HCT116 (cell line): ENCODE measurements at regions not wholly inside any gene's neighbourhood (a gene's known extent, or its start where the extent isn't known, plus 50 kb on each side); places are given as distances from the start of the nearest gene placed in this dataset.

ENCODE experiments used
- ATAC-seq: fragments of 200-7000 bp; cut with Tn5 transposase; 2 replicates; pipeline ENCODE4 v1.9.1; 2020; ENCODE audit warnings: mild to moderate bottlenecking, moderate library complexity
- BruUV-seq: library from RNA; stranded (reverse); fragments of 400-500 nt; replicated peaks from 2 replicates; lab custom pipeline; 2021; lab: Mats Ljungman, UMichigan
- CTCF ChIA-PET: fragments of 300-600 bp; sonication (Branson Sonifier 250); formaldehyde crosslinking; loops from one replicate; lab custom pipeline; 2021; ENCODE audit warnings: antibody characterized with exemption; lab: Charles Lee
- POLR2A ChIA-PET: fragments of 300-600, 350-600 bp; sonication (Branson Sonifier 250); formaldehyde crosslinking; loops from one replicate; lab custom pipeline; 2021; ENCODE audit warnings: antibody characterized with exemption; lab: Charles Lee
- RAD21 ChIA-PET, 2 experiments: fragments of 300-600 bp; sonication (Branson Sonifier 250); formaldehyde crosslinking; loops; one replicate each; lab custom pipeline; 2023; ENCODE audit warnings: low total read pairs in 2 of 2; ENCODE audit not compliant: uncharacterized antibody in 2 of 2, unreplicated experiment in 2 of 2, low non-redundant PET in 1 of 2; lab: Charles Lee
- DNase-seq: peaks from one replicate; pipeline ENCODE4 v3.0.0-alpha.2; 2010; ENCODE audit warnings: low read depth, low spot score
- H2AFZ ChIP-seq: fragments of 200-600 bp; shearing (Covaris generic), sonication (generic); 2 replicates; pipeline ENCODE4 v1.6.1; 2017; ENCODE audit warnings: low read depth, mixed run types, mixed read lengths, antibody characterized with exemption, low read length; ENCODE audit not compliant: poor library complexity, severe bottlenecking
- H3K27ac ChIP-seq: 2 replicates; pipeline ENCODE4 v1.5.1; 2012; ENCODE audit warnings: low read depth, low read length
- H3K27me3 ChIP-seq: fragments of 200-600 bp; sonication (generic); 2 replicates; pipeline ENCODE4 v1.6.1; 2016; ENCODE audit warnings: mixed run types, low read length, mixed read lengths; ENCODE audit not compliant: insufficient read depth
- H3K36me3 ChIP-seq, 2 experiments: fragments of 200-500 bp in 1 of 2; fragments of 200-600 bp in 1 of 2; sonication (Bioruptor generic) in 1 of 2; sonication (generic) in 1 of 2; 2 replicates each; pipeline versions ENCODE4 v1.5.1 to v1.6.1; 2014 to 2016; ENCODE audit warnings: low read length in 2 of 2, inconsistent platforms in 1 of 2, mixed read lengths in 1 of 2, mixed run types in 1 of 2; ENCODE audit not compliant: insufficient read depth in 2 of 2, control insufficient read depth in 1 of 2
- H3K4me1 ChIP-seq, 2 experiments: fragments of 200-600 bp in 1 of 2; sonication (generic) in 1 of 2; 2 replicates each; pipeline versions ENCODE4 v1.5.1 to v1.6.1; 2012 to 2017; ENCODE audit warnings: low read length in 2 of 2, inconsistent platforms in 1 of 2, mild to moderate bottlenecking in 1 of 2, mixed read lengths in 1 of 2, mixed run types in 1 of 2, moderate library complexity in 1 of 2; ENCODE audit not compliant: insufficient read depth in 2 of 2, control insufficient read depth in 1 of 2
- H3K4me2 ChIP-seq: fragments of 200-600 bp; sonication (generic); 2 replicates; pipeline ENCODE4 v1.6.1; 2017; ENCODE audit warnings: mixed run types, low read length, mixed read lengths
- H3K4me3 ChIP-seq, 2 experiments: fragments of 200-600 bp in 1 of 2; sonication (generic) in 1 of 2; replicated peaks in 1 of 2; 2 replicates each; pipeline ENCODE4 v1.5.1; 2011 to 2016; ENCODE audit warnings: low read length in 2 of 2, control low read depth in 1 of 2, low read depth in 1 of 2, mild to moderate bottlenecking in 1 of 2, mixed read lengths in 1 of 2, mixed run types in 1 of 2
- H3K79me2 ChIP-seq: fragments of 200-600 bp; sonication (generic); 2 replicates; pipeline ENCODE4 v1.6.1; 2017; ENCODE audit warnings: mild to moderate bottlenecking, mixed run types, low read length, moderate library complexity, mixed read lengths; ENCODE audit not compliant: insufficient read depth
- H3K9ac ChIP-seq: fragments of 200-600 bp; sonication (generic); 2 replicates; pipeline ENCODE4 v1.6.1; 2016; ENCODE audit warnings: low read length, mixed read lengths
- H3K9me2 ChIP-seq: fragments of 200-600 bp; sonication (generic), shearing (Covaris generic); 2 replicates; pipeline ENCODE4 v1.6.1; 2017; ENCODE audit warnings: mixed run types, mild to moderate bottlenecking, moderate library complexity; ENCODE audit not compliant: insufficient read depth
- H3K9me3 ChIP-seq, 2 experiments: fragments of 200-500 bp in 1 of 2; fragments of 200-600 bp in 1 of 2; sonication (Bioruptor generic) in 1 of 2; sonication (generic) in 1 of 2; 2 replicates each; pipeline ENCODE4 v1.6.1; 2014 to 2017; ENCODE audit warnings: low read length in 2 of 2, mixed read lengths in 2 of 2, inconsistent platforms in 1 of 2, low read depth in 1 of 2, mild to moderate bottlenecking in 1 of 2, mixed run types in 1 of 2, moderate library complexity in 1 of 2; ENCODE audit not compliant: control insufficient read depth in 1 of 2, insufficient read depth in 1 of 2
- H4K20me1 ChIP-seq: fragments of 200-600 bp; sonication (generic), shearing (Covaris generic); 2 replicates; pipeline ENCODE4 v1.6.1; 2017; ENCODE audit warnings: mixed run types, mild to moderate bottlenecking, moderate library complexity; ENCODE audit not compliant: insufficient read depth
- EGR1 ChIP-seq: IDR thresholded peaks from 2 replicates; pipeline ENCODE4 v1.6.1; 2012; ENCODE audit warnings: low read depth
- ELF1 ChIP-seq: IDR thresholded peaks from 2 replicates; pipeline ENCODE4 v1.6.1; 2012; ENCODE audit warnings: low read depth, borderline replicate concordance
- EZH2 ChIP-seq: fragments of 200-600 bp; sonication (generic); IDR thresholded peaks from 2 replicates; pipeline ENCODE4 v1.6.1; 2017; ENCODE audit warnings: antibody characterized with exemption, mixed run types
- FOSL1 ChIP-seq: IDR thresholded peaks from 2 replicates; pipeline ENCODE4 v1.6.1; 2012; ENCODE audit warnings: low read depth
- JUND ChIP-seq: IDR thresholded peaks from 2 replicates; pipeline ENCODE4 v1.6.1; 2012
- POLR2AphosphoS5 ChIP-seq: IDR thresholded peaks from 2 replicates; pipeline ENCODE4 v1.6.1; 2011; ENCODE audit warnings: mild to moderate bottlenecking, low read depth, low read length, moderate library complexity
- RAD21 ChIP-seq: IDR thresholded peaks from 2 replicates; pipeline ENCODE4 v1.6.1; 2012; ENCODE audit warnings: low read depth, mild to moderate bottlenecking
- SIN3A ChIP-seq: IDR thresholded peaks from 2 replicates; pipeline ENCODE4 v1.6.1; 2012; ENCODE audit warnings: low read depth
- SP1 ChIP-seq: IDR thresholded peaks from 2 replicates; pipeline ENCODE4 v1.6.1; 2012; ENCODE audit warnings: low read depth
- SRF ChIP-seq: IDR thresholded peaks from 2 replicates; pipeline ENCODE4 v1.6.1; 2012; ENCODE audit warnings: low read depth
- TCF7L2 ChIP-seq: IDR thresholded peaks from 2 replicates; pipeline ENCODE4 v1.7.0; 2011; ENCODE audit warnings: borderline replicate concordance, inconsistent platforms; ENCODE audit not compliant: insufficient read depth, insufficient read length; ENCODE audit errors: extremely low read depth
- YY1 ChIP-seq: IDR thresholded peaks from 2 replicates; pipeline ENCODE4 v1.6.1; 2011; ENCODE audit warnings: low read length, low read depth, moderate library complexity, mild to moderate bottlenecking; ENCODE audit not compliant: insufficient replicate concordance; ENCODE audit errors: extremely low read depth
- ZFX ChIP-seq: fragments of 450-650 bp; IDR thresholded peaks from 2 replicates; pipeline ENCODE4 v1.6.1; 2017
- intact Hi-C: fragments of 100-400 bp; cut with micrococcal nuclease; formaldehyde crosslinking; loops from 2 replicates; pipeline ENCODE4 v1.10.0; 2022
- TF ChIP-seq, protein P1 (sequence below): IDR thresholded peaks from 2 replicates; pipeline ENCODE4 v1.6.1; 2012
- TF ChIP-seq, protein P2 (sequence below): IDR thresholded peaks from 2 replicates; pipeline ENCODE4 v1.6.1; 2011; ENCODE audit warnings: mild to moderate bottlenecking, low read length, moderate library complexity; ENCODE audit not compliant: insufficient replicate concordance; ENCODE audit errors: extremely low read depth

- TF ChIP-seq ELF1 (no peak), SP1 (no peak)
- TF ChIP-seq, protein P1, sequence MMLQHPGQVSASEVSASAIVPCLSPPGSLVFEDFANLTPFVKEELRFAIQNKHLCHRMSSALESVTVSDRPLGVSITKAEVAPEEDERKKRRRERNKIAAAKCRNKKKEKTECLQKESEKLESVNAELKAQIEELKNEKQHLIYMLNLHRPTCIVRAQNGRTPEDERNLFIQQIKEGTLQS, result no peak
Measured at GRCh38 chr9:116096046-116096445, 57.5 kb upstream of the PAPPA start (continued).

GRCh38 chr9:116096853-116097252 lies 56.7 kb upstream of the PAPPA start:
- BruUV-seq, result no TSS peak
- Histone ChIP-seq H3K9me2 (no peaks in the 10 kb centered on the region), H3K36me3 (no peaks in the 10 kb centered on the region), H3K4me1 (no peaks in the 10 kb centered on the region), H3K4me3 (no peak overlapping the region), H3K4me2 (no peak overlapping the region), H3K79me2 (no peaks in the 10 kb centered on the region), H3K27me3 (peaks cover 27% of the 10 kb centered on the region; the same call in 1 of the 2 replicates), H3K9ac (no peak overlapping the region), H2AFZ (no peak overlapping the region), H3K9me3 (no peaks in the 10 kb centered on the region), H4K20me1 (no peaks in the 10 kb centered on the region), H3K27ac (no peak overlapping the region)
- ATAC-seq, result no peak
- ChIA-PET CTCF (no interaction called here), POLR2A (no interaction called here), RAD21 (no interaction called here)
- TF ChIP-seq EGR1 (no peak), ZFX (no peak), JUND (no peak), RAD21 (no peak), EZH2 (no peak), TCF7L2 (no peak), SIN3A (no peak), SP1 (no peak), POLR2AphosphoS5 (no peak), SRF (no peak), YY1 (no peak), FOSL1 (no peak)
- TF ChIP-seq, protein P2, sequence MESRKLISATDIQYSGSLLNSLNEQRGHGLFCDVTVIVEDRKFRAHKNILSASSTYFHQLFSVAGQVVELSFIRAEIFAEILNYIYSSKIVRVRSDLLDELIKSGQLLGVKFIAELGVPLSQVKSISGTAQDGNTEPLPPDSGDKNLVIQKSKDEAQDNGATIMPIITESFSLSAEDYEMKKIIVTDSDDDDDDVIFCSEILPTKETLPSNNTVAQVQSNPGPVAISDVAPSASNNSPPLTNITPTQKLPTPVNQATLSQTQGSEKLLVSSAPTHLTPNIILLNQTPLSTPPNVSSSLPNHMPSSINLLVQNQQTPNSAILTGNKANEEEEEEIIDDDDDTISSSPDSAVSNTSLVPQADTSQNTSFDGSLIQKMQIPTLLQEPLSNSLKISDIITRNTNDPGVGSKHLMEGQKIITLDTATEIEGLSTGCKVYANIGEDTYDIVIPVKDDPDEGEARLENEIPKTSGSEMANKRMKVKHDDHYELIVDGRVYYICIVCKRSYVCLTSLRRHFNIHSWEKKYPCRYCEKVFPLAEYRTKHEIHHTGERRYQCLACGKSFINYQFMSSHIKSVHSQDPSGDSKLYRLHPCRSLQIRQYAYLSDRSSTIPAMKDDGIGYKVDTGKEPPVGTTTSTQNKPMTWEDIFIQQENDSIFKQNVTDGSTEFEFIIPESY, result no peak
- no peak for DNase-seq
- intact Hi-C loops, result no loop called here
